DOHH2 (cell line): ENCODE measurements at regions not wholly inside any gene's neighbourhood (a gene's known extent, or its start where the extent isn't known, plus 50 kb on each side); places are given as distances from the start of the nearest gene placed in this dataset.

ENCODE experiments used
- CTCF ChIP-seq: fragments of 200-600 bp; sonication (generic); IDR thresholded peaks from one replicate; pipeline ENCODE4 v1.5.1; 2014; ENCODE audit warnings: antibody characterized with exemption, mild to moderate bottlenecking, low read depth, low read length; ENCODE audit not compliant: poor library complexity, severe bottlenecking
- EZH2phosphoT487 ChIP-seq: fragments of 200-600 bp; sonication (generic); IDR thresholded peaks from 2 replicates; pipeline ENCODE4 v1.6.1; 2017; ENCODE audit warnings: borderline replicate concordance, mild to moderate bottlenecking, antibody characterized with exemption, low read length, moderate library complexity, mixed read lengths

- TF ChIP-seq CTCF (no peak), EZH2phosphoT487 (no peak)
Observed at GRCh38 chr6:156126535-156126934, 650.6 kb upstream of the ARID1B start.
